H1 (cell line): ENCODE measurements at regions not wholly inside any gene's neighbourhood (a gene's known extent, or its start where the extent isn't known, plus 50 kb on each side); places are given as distances from the start of the nearest gene placed in this dataset.

Experiments
- POLR2AphosphoS5 ChIP-seq: IDR thresholded peaks from 2 replicates; pipeline ENCODE4 v1.6.1; 2011; ENCODE audit warnings: low read depth, low read length
- RXRA ChIP-seq: IDR thresholded peaks from 2 replicates; pipeline ENCODE4 v1.6.1; 2011; ENCODE audit warnings: low read depth, mild to moderate bottlenecking, low read length, moderate library complexity; ENCODE audit not compliant: insufficient read depth

- TF ChIP-seq RXRA (no peak), POLR2AphosphoS5 (no peak)
These were observed 65.6 kb upstream of the CCDC6 start (continued) for GRCh38 chr10:59971915-59972314.
